ENCODE measurements at regions not wholly inside any gene's neighbourhood (a gene's known extent, or its start where the extent isn't known, plus 50 kb on each side); places are given as distances from the start of the nearest gene placed in this dataset.

DNA sequence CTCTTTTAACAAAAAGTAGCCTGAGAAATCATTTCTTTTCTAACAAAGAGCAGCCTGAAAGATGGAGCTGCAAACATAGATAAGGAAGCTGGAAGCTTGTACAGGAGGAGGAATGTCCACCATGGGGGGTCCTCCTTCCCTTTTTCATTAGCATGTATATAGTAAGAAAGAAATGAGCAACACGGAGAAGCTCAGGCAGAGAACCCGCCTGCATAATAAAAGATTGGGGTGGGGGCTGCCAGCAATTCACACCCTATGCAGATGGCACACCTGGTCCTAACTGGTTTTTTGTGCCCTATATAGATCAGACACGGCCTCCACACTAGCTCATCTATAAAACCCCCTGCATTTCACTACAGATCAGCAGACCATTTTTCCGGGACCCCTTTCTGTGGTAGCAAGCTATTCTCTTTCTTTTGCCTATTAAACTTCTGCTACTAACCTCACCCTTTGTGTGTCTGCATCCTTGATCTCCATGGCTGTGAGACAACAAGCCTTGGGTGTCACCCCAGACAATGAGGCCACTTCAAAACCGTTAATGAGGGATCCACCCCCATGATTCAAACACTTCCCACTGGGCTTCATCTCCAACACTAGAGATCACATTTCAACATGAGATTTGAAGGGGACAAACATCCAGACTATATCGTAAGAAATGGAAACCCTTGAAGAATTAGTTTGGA, 167.5 kb upstream of the FREM2 start:
- DNase-seq (ENCODE audit: low read depth) = no peak

DNA sequence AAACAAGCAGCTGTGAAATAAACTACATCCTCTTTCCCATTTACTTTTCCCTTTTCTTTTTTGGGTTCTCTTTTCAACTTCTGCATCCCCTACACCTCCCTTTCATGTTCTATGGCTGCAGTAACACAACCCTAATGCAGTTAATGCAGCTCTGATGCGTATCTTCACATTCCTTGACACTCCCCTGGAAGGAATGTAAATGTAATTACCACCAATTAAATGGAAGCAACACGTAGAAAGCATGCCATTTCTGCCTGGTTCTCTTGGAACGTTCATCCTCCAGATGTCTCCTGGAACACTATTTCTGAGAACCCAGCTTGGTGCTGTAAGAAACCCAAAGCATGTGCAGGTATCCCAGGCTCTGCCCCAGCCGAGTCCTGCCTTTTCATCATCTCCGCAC, 166.8 kb upstream of the FREM2 start:
- DNase-seq (ENCODE audit: low read depth) = no peak

DNA sequence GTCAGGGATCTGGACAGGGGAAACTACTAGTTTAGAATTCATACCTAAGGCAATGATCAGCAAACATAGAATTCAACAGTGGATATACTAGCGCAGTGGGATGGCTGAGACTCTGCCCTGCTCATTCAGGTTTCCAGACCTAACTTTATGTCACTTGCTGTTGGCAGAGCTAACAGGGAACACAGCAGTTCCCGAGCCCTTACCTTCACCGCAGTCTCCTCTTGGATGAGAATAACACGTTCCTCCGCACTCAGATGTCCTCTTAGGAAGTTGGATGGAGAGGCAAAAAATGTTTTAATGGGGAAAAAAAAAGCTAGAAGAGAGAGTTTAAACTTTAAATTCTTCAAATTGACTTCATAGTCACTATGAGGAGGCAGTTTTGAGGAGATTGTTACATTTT, 159.7 kb upstream of the FREM2 start:
- no peak for DNase-seq (ENCODE audit: low read depth)

DNA sequence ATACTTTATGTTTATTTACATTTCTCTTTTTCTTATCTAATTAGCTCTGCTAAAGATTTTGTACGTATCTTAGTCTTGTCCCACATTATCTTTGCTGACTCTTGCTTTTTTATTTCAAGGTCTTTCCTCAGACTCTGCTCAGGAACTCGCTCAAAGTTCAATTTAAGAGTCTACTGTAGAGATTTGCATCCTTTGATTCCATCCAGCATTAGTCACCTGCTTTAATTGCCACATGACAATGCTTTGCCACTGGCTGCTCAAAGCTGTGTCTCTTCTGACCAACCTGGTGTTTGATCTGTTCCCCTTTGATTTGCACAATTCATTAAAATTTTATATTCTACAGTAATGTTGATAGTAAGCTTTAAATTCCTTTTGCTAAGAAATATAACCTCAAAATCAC, 157.9 kb upstream of the FREM2 start:
- no peak for DNase-seq (ENCODE audit: low read depth)

DNA sequence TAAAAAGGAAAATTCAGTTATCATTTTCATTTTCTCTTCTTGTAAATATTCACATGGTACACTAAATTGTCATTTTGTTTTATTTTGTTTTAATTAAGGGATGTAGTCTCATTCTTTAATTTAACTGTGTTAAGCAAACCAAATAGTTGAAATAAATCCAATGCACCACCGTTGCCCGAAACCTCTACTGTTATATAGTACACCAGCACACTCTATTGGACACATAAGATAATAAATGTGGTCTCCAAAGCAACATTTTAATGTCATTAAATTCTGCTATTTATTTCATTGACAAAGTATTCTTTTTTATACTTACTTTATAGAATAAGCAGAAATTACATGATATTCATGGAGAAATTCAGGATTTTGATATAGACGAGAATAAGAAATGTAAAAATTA, 156.4 kb upstream of the FREM2 start:
- peak; percentile 24 for DNase-seq (ENCODE audit: low read depth)

DNA sequence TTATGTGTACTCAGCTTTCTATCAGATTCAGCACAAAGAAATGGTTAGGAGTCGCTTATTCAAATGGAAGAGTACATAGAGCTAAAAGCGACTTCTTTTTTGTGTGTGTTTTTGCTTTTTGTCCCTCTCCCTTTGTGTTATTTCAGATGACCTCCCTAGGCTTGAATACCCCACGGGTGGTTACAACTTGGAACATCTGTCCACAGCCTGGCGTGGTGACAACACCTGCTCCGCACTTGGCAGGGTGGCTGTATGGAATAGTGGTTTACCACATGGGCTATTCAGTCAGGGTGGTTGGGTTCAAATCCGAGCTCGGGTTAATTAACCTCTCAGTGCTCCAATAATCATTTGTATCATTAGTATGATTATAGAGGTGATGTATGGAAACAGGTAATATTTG, 151.6 kb upstream of the FREM2 start:
- DNase-seq (ENCODE audit: low read depth) = no peak

DNA sequence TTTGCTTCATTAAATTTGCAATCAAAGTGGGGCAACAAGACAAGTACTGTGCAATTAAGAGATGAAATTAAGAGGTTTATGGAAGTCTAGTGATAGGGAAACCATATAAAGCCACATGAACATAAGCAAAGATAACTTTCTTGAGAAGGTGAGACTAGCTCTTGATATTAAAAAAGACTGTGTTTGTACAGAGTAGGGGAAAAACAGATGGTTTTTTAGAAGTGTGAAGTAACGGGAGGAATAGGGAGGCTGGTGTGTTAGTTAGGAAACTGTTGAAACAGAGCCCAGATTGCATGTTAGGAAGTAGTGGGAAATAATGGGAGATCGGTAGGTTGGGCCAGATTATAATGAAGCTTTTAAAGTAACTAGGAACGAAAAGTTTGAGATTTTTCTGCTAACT, 149.8 kb upstream of the FREM2 start:
- no peak for DNase-seq (ENCODE audit: low read depth)

DNA sequence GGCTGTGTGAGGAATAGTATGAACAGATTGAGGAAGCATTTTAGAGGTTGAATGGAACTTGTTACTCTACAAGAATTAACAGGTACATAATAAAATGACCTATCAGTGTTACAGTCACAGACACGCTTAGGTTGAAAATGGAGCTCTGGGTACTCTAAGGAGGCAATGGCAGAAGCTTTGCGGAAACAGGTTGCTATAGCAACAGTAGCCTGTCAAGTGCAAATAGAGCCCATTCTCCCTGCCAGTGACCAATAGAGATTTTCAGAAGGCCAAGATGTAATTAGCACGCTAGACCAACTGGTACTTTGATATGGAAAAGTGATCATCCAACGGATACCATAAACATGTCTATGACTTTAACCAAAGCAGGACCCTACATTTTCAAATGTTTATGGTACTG, 148.5 kb upstream of the FREM2 start:
- no peak for DNase-seq (ENCODE audit: low read depth)

DNA sequence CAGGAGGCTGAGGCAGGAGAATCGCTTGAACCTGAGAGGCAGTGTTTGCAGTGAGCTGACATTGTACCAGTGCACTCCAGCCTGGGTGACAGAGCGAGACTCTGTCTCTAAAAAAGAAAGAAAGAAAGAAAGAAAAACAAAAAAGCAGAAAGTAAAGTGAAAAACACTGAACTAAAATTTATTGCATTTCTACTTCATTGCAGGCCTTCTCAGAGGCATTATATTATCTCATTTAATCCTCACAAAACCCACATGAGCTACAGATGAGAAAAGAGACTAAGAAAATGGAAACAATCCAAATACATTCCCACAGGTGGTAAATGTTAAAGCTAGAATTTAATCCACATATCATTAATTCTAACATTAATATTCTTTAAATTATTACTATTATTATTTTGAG, 147.2 kb upstream of the FREM2 start:
- DNase-seq (ENCODE audit: low read depth) = no peak

DNA sequence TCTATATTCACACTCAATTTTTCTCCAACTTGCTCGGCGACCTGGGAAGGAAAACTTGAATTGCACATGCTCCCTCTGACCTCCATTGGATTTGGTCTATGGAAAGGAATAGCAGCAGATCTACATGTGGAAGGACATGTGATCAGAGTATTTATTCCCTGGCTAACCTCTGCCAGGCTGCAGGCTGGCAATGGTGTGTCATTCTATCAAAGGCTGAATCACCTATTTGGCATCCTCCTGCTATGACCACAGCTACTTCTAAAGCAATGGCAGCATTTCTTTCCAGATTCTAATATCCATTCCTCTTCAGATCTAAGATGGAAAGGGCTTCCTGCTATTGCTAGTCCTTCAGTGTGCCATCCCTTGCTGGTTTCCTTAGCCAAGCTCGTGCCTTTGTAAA, 144.3 kb upstream of the FREM2 start:
- peak; percentile 4 for DNase-seq (ENCODE audit: low read depth)

DNA sequence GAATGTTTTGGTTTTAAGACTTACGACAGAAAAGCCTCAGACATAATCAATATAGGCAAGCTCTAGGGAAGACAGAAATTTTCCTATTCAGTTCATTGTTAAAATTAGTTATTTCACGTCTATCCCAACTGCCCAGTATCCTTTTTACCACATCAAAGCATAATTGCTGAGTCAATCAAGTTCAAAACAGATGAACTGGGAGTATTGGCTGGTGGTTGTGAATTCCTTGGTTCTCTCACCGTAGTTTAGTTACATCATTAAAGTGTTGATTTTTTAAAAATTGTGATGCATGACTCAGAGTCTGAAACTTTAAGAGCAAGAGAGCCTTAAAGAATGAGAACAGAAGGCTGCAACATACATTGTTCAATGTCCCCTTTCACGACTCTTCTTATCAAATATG, 143.3 kb upstream of the FREM2 start:
- no peak for DNase-seq (ENCODE audit: low read depth)

DNA sequence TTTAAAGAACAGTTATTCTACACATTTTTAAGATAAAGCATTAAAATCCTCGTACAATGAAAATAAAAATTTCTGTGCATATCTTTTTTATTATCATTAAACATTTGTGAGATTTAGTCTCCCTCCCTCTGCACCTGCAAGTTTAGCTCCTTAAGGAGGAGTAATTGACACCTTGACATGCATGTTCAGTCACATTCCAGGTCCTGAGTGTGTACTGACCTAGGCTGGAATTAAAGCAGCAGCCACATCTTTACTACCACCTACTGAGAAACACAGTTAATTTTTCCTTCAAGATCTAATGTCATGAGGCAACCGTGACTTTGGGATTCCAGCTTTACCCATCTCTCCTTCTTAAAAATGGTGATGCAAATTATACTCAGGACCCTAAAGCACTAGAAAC, 123.1 kb upstream of the FREM2 start:
- no peak for DNase-seq (ENCODE audit: low read depth)

DNA sequence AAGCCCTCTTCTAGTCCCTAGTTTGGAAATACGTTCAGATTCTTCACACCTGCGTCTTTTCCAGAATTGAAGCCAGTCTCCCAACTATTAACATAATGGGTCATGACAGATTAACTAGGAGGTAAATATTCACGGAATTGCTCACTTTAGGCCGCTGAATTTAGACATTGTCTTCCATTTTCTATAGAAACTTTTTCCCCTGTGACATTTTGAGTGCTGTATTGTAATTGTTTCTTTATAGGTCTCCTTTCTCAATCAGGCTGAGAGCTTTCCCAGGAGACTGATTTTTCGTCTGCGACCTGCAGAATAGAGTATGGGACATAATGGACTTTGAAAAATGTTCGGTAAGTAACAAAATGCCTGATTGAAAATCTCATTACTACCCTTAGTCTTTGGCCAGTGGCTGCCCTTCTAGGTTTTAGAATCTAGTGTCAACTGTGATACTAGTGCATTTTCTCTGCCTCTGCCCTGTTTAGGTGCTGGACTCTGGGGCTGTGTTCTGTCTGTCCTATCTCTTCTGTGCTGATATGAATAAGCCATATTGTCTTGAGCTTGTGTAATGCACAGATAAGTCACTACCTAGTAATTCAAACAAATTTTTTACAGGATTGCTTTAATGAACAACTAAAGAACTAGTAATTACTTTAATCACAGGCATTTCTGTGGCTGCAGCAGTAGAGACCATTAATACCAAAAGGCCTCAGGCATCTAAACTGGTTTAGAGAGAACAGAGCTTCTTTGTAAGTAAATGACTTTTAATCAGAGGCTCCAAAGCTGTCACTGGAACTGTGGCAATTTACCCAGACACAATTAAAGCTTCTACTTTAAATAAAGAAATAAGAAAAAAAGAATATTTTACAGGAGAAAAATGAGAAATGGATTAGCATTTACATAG, 122.4 kb upstream of the FREM2 start:
- no peak for DNase-seq (ENCODE audit: low read depth)

DNA sequence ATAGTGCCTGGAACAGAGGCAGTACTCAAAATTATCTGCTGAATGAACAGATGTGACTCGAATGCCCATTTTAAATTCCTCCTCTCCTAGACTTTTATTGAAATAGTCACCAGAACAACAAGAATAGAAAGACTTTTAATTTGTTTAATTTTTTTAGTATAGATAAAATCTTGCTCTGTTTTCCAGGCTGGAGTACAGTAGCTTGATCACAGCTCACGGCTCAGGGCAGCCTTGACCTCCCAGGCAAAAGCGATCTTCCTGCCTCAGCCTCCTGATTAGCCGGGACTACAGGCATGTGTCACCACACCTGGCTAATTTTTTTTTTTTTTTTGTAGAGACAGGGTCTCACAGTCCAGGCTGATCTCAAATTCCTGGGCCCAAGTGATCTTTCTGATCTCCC, 120.9 kb upstream of the FREM2 start:
- no peak for DNase-seq (ENCODE audit: low read depth)

DNA sequence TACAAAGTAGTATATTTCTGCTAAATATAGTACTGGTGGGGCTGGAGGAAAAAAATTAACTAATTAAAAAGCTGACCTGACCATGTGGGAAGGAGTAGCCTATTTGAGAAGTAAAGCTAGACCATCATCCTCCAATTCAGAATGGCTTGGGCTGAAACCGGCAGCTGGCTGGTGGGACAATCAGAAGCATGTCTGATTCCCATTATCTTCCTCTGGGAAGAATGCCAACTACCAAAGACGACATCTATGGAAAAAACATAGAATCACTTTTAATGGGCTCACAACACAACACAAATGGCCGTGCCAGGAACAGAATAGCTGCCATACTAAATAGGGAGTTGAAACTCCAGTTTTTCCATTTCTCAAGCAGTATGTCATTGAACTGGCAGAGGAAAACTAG, 120.4 kb upstream of the FREM2 start:
- DNase-seq (ENCODE audit: low read depth) = peak; percentile 6

DNA sequence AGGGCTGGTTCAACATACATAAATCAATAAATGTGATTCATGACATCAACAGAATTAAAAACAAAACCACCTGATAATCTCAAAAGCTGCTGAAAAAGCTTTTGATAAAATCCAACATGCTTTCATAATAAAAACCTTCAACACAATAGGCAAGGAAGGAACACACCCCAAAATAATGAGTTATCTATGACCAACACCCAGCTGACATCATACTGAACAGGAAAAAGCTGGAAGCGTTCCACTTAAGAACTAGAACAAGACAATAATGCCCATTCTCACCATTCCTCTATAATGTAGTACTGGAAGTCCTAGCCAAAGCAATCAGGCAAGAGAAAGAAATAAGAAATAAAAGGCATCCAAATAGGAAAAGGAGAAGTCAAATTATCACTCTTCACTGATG, 116.2 kb upstream of the FREM2 start:
- DNase-seq (ENCODE audit: low read depth) = no peak

DNA sequence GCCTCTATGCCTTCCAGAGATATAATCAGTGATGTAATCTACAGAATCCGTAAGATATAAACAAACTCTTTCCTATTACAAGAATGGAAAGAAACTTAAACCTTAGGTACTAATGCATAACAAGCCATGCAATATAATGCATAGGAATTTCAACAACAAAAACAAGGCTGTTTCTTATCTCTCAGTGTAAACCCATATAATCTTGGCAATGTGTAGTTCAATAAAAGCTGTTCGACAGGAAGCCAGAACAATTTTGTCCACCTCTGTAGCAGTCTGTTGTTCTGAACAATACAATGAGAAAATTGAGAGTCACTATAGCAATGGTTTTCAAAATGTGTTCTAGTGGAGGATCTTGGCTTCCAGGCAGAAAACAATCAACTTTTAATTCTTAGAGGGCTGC, 111.5 kb upstream of the FREM2 start:
- no peak for DNase-seq (ENCODE audit: low read depth)

DNA sequence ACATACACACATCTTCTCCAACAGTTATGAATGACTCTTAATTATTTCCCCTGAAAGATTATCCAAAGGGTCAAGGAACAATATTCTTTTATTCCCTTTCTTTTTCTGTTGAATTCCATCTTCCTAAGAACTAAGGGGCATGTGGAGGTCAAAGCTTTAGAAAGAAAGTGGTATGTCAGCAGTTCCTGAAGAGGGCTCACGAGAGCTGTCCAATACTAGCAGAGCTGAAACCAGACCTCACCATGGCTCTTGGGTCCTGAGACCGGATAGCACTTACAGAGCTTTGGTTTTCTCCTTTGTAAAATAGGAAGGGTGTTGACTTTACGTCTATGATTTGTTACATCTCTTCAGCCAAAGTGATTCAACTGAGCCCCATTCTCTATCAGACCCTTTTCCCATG, 109.8 kb upstream of the FREM2 start:
- DNase-seq (ENCODE audit: low read depth) = no peak

DNA sequence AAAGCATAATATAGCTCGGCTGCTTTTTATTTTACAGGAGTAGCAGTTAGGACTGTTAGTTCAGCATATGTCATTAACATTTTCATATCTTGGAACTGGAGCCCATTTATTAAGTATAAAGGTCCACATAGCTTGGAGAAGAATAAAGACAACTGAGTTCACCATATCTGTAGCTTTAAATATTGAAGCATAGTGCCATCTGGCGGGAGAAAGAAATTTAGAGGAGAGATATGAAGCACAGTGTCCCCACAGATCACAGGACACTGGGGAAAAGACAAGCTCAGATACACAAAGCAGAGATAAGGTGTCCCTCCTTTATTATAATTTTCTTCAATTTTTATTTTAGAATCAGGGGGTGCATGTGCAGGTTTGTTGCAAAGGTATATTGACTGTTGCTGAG, 104.7 kb upstream of the FREM2 start:
- peak; percentile 55 for DNase-seq (ENCODE audit: low read depth)

DNA sequence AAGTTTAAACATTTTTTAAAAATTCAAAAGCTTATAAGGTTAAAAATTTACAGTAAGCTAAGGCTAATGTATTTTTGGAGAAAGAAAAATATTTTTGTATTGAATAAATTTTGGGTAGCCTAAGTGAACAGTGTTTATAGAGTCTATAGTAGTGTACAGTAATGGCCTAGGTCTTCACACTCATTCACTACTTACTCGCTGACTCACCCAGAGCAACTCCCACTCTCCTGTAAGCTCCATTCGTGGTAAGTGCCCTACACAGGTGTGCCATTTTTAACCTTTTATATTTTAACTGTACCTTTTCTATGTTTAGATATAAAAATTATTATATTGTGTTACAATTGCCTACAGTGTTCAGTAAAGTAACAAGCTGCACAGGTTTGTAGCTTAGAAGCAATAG, 96.6 kb upstream of the FREM2 start:
- no peak for DNase-seq (ENCODE audit: low read depth)

DNA sequence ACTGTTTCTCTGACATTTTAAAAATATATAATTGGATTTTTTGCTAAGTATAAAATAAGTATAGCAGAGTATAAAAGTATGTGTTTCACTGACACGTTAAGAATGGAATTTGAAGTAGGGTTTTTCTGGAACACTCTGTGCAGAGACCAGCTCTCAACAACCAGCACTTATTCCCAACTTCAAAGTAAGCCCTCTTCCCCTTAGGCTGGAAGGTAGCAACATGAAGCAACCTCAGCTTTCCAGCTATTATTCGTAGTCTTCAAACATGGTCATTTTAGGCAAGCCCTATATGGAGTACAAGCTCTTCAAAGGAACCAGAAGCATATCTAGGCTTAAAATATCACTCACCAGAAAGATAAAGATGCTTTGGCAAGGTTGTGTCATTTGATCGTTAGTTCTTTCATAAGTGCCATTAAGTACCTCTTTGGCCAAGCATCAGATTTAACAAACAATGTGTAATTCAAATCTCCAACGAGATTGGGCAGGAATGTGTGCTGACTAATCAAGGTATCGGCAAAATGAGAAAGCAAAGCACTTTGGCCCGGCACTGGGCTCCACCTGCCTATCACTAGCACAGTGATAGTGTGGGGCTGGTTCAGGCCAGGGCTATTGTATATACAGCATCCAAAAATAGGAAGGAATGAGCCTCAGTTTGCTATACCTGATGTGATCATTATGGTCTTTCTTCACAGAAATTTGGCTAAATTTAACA, 95.9 kb upstream of the FREM2 start:
- DNase-seq (ENCODE audit: low read depth) = no peak

DNA sequence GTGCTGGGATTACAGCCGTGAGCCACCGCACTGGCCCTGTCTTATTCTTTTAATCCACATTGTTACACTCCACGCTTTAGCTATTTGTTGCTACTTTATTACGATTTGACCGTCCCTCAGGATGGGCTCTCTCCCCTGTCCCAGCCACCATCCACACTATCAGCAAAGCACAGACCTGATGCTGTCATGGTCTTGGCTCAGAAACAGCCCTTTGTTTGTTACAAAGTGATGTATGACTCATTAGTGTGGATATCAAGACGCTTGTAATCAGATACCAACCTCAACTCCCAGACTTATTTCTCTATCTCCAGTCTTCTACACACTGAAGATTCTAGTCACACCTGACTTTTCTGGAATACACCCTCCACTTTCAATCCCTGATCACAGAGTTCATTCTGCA, 84.6 kb upstream of the FREM2 start:
- DNase-seq (ENCODE audit: low read depth) = no peak

All from EH (cell line).